ENCODE measurements at regions not wholly inside any gene's neighbourhood (a gene's known extent, or its start where the extent isn't known, plus 50 kb on each side); places are given as distances from the start of the nearest gene placed in this dataset.

DNA sequence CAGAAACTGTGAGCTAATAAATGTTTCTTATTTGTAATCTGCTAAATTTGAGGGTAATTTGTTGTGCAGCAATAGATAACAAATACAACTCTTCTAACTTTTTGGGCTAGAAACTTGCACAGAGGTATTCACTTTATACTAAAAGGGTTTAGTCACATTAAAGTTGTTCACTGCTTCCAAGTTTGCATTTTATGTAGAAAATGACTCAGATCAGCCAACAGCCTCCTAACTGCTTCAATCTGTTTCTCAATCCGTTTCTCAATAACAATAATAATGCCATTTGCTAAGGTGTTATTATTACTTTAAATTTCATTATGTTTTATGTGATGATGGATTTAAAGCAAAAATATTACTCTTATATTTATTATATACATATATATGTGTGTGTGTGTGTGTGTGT, 213.9 kb downstream of the CENPW start:
- no peaks in the 10 kb centered on the region for H3K27me3 ChIP-seq (ENCODE audit: control insufficient read depth, insufficient read depth, low read length)
- no peak overlapping the region for H3K9ac ChIP-seq (ENCODE audit: low read length)
- H3K36me3 ChIP-seq (ENCODE audit: control insufficient read depth, insufficient read depth, low read length): no peaks in the 10 kb centered on the region
- no peaks in the 10 kb centered on the region for H3K4me1 ChIP-seq (ENCODE audit: control insufficient read depth, insufficient read depth, low read length)
- H3K4me3 ChIP-seq (ENCODE audit: low read length): no peak overlapping the region
- no peak overlapping the region for H3K27ac ChIP-seq (ENCODE audit: low read depth, low read length)

DNA sequence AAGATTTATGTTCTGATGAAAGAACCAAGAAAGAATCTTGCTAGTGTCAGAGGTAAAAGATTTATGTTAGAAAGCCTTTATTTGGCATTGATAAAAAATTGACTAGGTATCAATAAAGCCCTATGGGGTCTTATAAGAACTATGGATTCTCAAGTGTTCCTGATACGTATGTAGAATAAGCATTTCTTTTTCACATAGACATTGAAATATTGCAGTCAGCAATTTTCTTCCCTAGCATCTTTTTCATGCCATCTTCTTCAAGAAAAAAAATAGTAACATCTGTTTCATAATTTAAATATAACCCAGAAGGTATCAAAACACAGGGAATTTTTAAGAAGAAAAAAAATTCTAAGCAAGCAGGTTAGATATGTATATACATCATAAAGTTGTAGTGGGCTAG, 230.6 kb downstream of the CENPW start:
- H3K4me1 ChIP-seq (ENCODE audit: control insufficient read depth, insufficient read depth, low read length): no peaks in the 10 kb centered on the region
- H3K9ac ChIP-seq (ENCODE audit: low read length): no peak overlapping the region
- H3K36me3 ChIP-seq (ENCODE audit: control insufficient read depth, insufficient read depth, low read length): no peaks in the 10 kb centered on the region
- no peak overlapping the region for H3K27ac ChIP-seq (ENCODE audit: low read depth, low read length)
- no peak overlapping the region for H3K4me3 ChIP-seq (ENCODE audit: low read length)
- H3K27me3 ChIP-seq (ENCODE audit: control insufficient read depth, insufficient read depth, low read length): no peaks in the 10 kb centered on the region

DNA sequence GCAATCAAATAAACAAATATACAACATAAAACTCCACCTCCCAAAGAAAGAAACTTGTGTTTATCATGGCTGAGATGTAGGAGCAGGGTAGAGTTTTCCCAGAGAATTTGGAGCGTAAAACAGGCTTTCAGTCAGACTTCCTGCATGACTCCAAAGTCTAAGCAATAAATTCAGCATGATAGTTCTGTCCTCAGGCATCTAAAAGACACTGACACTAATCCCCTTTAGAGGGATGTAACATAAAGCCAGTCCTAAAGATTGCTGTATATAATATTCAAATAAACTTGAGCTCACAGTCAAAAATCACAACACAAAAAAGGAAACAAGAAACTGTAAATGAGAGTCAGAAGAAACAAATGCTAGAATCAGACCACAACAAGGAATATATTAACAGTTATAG, 234.4 kb downstream of the CENPW start:
- H3K27me3 ChIP-seq (ENCODE audit: control insufficient read depth, insufficient read depth, low read length): no peaks in the 10 kb centered on the region
- H3K36me3 ChIP-seq (ENCODE audit: control insufficient read depth, insufficient read depth, low read length): no peaks in the 10 kb centered on the region
- H3K4me3 ChIP-seq (ENCODE audit: low read length): no peak overlapping the region
- H3K4me1 ChIP-seq (ENCODE audit: control insufficient read depth, insufficient read depth, low read length): no peaks in the 10 kb centered on the region
- no peak overlapping the region for H3K9ac ChIP-seq (ENCODE audit: low read length)
- no peak overlapping the region for H3K27ac ChIP-seq (ENCODE audit: low read depth, low read length)

DNA sequence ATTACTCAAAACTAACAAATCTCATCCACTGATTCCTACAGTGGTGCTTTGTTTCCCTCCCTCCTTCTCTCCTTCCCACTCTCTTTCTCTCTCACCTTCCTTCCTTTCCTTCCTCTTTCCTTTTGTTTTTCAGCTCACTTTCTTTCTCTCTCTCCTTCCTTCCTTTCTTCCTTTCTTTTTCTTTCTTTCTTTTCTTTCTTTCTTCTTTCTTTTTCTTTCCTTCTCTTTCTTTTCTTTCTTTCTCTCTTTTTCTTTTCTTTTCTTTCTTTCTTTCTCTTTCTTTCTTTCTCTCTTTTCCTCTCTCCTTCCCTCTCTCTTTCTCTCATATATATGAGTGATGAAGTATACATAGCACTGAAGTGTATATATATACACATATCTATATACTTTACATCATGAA, 241.4 kb downstream of the CENPW start:
- Histone ChIP-seq H3K27me3 (ENCODE audit: control insufficient read depth, insufficient read depth, low read length) (no peaks in the 10 kb centered on the region), H3K4me3 (ENCODE audit: low read length) (no peak overlapping the region), H3K9ac (ENCODE audit: low read length) (no peak overlapping the region), H3K27ac (ENCODE audit: low read depth, low read length) (no peak overlapping the region), H3K4me1 (ENCODE audit: control insufficient read depth, insufficient read depth, low read length) (no peaks in the 10 kb centered on the region), H3K36me3 (ENCODE audit: control insufficient read depth, insufficient read depth, low read length) (no peaks in the 10 kb centered on the region)

DNA sequence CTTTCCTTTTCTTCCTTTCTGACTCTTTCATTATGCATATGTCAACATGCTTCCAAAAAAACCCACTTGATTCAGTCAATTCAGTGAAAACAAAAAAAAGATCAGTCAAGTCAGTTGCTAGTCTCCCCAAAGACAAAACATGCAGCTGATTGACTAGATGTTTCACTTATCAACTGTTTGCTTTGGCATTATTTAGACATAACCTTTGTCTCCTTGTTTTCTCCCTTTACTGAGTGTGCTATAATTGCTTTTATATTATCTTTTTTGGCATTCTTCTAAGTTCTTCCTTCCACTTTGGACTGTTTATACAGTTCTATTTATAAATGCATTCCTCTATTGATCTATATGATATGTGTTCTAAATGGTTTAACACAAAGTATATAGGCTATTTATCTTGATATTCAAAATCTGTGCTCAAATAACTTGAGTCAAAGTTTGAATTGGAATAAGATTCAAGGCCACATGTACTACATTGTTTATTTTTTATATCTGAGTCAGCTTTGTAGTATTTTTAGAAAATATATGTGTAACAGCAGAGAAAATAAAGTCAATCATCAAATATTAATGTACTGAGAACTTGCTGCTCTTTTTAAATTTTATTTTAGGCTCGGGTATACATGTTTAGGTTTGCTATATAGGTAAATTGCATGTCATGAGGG, 260.5 kb downstream of the CENPW start:
- H3K36me3 ChIP-seq (ENCODE audit: control insufficient read depth, insufficient read depth, low read length): no peaks in the 10 kb centered on the region
- no peak overlapping the region for H3K4me3 ChIP-seq (ENCODE audit: low read length)
- H3K27ac ChIP-seq (ENCODE audit: low read depth, low read length): no peak overlapping the region
- H3K9ac ChIP-seq (ENCODE audit: low read length): no peak overlapping the region
- no peaks in the 10 kb centered on the region for H3K27me3 ChIP-seq (ENCODE audit: control insufficient read depth, insufficient read depth, low read length)
- no peaks in the 10 kb centered on the region for H3K4me1 ChIP-seq (ENCODE audit: control insufficient read depth, insufficient read depth, low read length)

DNA sequence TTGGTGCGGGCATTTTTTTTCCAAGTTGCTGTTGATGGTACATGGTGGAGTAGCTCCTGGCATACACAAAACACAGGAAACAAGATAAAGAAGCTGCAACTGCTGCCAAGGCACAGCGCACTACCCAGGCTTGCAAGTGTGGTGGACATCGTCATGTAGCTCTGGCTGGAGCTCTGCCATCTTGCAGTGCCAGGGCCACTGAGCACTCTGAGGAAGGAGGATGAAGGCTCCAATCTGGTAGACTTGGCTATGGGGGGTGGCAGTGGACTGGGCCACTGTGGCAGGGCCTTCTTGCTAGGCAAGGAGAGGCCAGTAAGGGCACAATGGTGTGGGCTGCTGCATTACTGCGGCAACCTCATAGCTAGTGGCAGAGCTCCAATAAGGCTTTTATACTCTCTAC, 263.5 kb downstream of the CENPW start:
- Histone ChIP-seq H3K4me3 (ENCODE audit: low read length) (no peak overlapping the region), H3K36me3 (ENCODE audit: control insufficient read depth, insufficient read depth, low read length) (no peaks in the 10 kb centered on the region), H3K27ac (ENCODE audit: low read depth, low read length) (no peak overlapping the region), H3K27me3 (ENCODE audit: control insufficient read depth, insufficient read depth, low read length) (no peaks in the 10 kb centered on the region), H3K4me1 (ENCODE audit: control insufficient read depth, insufficient read depth, low read length) (no peaks in the 10 kb centered on the region), H3K9ac (ENCODE audit: low read length) (no peak overlapping the region)

DNA sequence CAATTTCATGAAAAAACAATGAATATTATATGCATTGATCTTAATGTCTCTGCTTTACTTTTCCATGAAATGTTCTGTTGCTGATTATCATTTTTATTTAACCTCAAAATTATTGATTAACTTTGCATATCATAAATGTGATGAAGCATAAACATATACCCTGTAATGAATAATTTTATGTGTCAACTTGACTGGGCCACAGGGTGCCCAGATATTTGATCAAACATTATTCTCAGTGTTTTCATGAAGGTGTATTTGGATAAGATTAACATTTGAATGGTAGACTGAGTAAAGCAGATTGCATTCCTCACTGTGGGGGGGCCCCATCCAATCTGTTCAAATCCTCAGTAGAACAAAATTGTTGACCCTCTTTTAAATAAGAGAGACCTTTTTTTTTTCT, 265.2 kb downstream of the CENPW start:
- no peak overlapping the region for H3K9ac ChIP-seq (ENCODE audit: low read length)
- H3K27me3 ChIP-seq (ENCODE audit: control insufficient read depth, insufficient read depth, low read length): no peaks in the 10 kb centered on the region
- H3K4me1 ChIP-seq (ENCODE audit: control insufficient read depth, insufficient read depth, low read length): no peaks in the 10 kb centered on the region
- no peaks in the 10 kb centered on the region for H3K36me3 ChIP-seq (ENCODE audit: control insufficient read depth, insufficient read depth, low read length)
- no peak overlapping the region for H3K27ac ChIP-seq (ENCODE audit: low read depth, low read length)
- H3K4me3 ChIP-seq (ENCODE audit: low read length): no peak overlapping the region

DNA sequence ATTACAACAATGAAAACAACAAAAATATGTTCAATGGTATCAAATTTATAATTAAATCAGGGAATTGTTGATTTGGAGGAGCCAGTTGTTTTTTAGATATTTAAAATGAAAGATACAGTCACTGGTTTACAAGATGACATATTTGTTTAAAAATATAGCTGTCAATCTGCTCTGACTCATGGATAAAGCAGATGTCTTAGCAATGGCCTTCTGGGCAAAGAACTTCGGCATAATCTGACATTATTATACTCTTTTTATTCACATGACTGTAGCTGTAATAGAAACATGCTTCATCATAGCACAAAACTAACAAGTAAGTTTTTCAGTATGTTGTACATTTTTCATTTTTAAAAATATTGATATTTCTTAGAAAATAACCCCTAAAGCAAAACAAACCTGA, 267.4 kb downstream of the CENPW start:
- no peak overlapping the region for H3K4me3 ChIP-seq (ENCODE audit: low read length)
- no peaks in the 10 kb centered on the region for H3K4me1 ChIP-seq (ENCODE audit: control insufficient read depth, insufficient read depth, low read length)
- H3K27me3 ChIP-seq (ENCODE audit: control insufficient read depth, insufficient read depth, low read length): no peaks in the 10 kb centered on the region
- H3K9ac ChIP-seq (ENCODE audit: low read length): no peak overlapping the region
- H3K27ac ChIP-seq (ENCODE audit: low read depth, low read length): no peak overlapping the region
- H3K36me3 ChIP-seq (ENCODE audit: control insufficient read depth, insufficient read depth, low read length): no peaks in the 10 kb centered on the region

DNA sequence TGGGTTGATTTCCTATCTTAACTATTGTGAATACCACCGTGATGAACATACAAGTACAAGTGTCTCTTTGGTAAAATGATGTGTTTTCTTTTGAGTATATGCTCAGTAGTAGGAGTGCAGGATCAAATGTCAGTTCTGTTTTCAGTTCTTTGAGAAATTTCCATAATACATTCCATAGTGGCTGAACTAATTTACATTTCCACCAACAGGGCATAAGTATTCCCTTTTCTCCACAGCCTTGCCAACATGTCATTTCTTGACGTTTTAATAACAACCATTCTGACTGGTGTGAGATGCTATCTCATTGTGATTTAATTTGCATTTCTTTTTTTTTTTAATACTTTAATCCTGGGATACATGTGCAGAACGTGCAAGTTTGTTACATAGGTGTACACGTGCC, 268.8 kb downstream of the CENPW start:
- Histone ChIP-seq H3K36me3 (ENCODE audit: control insufficient read depth, insufficient read depth, low read length) (no peaks in the 10 kb centered on the region), H3K27ac (ENCODE audit: low read depth, low read length) (no peak overlapping the region), H3K9ac (ENCODE audit: low read length) (no peak overlapping the region), H3K4me1 (ENCODE audit: control insufficient read depth, insufficient read depth, low read length) (no peaks in the 10 kb centered on the region), H3K4me3 (ENCODE audit: low read length) (no peak overlapping the region), H3K27me3 (ENCODE audit: control insufficient read depth, insufficient read depth, low read length) (no peaks in the 10 kb centered on the region)

DNA sequence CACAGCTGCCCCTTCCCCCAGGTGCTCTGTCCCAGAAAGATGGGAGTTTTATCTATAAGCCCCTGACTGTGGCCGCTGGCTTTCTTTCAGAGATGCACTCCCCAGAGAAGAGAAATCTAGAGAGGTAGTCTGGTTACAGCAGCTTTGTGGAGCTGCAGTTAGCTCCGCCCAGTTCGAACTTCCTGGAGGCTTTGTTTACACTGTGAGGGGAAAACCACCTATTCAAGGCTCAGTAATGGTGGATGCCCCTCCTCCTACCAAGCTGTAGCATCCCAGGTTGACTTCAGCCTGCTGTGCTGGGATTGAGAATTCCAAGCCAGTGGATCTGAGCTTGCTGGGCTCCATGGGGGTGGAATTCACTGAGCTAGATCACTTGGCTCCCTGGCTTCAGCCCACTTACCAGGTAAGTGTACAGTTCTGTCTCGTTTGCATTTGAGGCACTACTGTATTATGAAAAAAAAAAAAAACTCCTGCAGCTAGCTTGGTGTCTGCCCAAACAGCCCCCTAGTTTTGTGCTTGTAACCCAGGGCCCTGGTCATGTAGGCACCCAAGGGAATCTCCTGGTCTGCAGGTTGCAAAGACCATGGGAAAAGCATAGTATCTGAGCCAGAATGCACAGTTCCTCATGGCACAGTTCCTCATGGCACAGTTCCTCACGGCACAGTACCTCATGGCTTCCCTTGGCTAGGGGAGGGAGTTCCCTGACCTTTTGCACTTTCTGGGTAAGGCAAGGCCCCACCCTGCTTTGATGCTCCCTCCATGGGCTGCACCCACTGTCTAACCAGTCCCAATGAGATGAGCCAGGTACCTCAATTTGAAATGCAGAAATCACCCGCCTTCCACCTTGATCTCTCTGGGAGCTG, 275.0 kb downstream of the CENPW start:
- Histone ChIP-seq H3K4me1 (ENCODE audit: control insufficient read depth, insufficient read depth, low read length) (no peaks in the 10 kb centered on the region), H3K27me3 (ENCODE audit: control insufficient read depth, insufficient read depth, low read length) (no peaks in the 10 kb centered on the region), H3K9ac (ENCODE audit: low read length) (no peak overlapping the region), H3K27ac (ENCODE audit: low read depth, low read length) (no peak overlapping the region), H3K36me3 (ENCODE audit: control insufficient read depth, insufficient read depth, low read length) (no peaks in the 10 kb centered on the region), H3K4me3 (ENCODE audit: low read length) (no peak overlapping the region)

DNA sequence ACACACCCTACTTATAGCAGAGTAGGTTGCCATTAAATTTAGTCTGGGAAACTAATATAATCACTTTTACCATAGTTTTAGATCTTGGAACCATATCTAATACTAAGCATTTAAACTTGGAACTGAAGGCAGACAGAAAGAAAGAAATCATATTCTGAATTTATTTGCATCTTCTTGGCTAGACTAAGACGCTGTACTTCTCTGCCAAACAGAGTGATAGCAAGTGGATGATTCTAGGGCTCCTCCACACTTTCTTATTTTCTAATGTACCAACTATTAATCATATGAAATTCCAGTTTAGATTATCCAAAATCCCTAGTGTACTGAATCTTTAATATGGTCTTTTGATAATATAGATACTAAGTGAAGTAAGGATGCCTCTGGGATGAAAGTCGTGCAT, 277.0 kb downstream of the CENPW start:
- no peaks in the 10 kb centered on the region for H3K4me1 ChIP-seq (ENCODE audit: control insufficient read depth, insufficient read depth, low read length)
- no peaks in the 10 kb centered on the region for H3K27me3 ChIP-seq (ENCODE audit: control insufficient read depth, insufficient read depth, low read length)
- no peak overlapping the region for H3K4me3 ChIP-seq (ENCODE audit: low read length)
- no peaks in the 10 kb centered on the region for H3K36me3 ChIP-seq (ENCODE audit: control insufficient read depth, insufficient read depth, low read length)
- no peak overlapping the region for H3K27ac ChIP-seq (ENCODE audit: low read depth, low read length)
- no peak overlapping the region for H3K9ac ChIP-seq (ENCODE audit: low read length)

DNA sequence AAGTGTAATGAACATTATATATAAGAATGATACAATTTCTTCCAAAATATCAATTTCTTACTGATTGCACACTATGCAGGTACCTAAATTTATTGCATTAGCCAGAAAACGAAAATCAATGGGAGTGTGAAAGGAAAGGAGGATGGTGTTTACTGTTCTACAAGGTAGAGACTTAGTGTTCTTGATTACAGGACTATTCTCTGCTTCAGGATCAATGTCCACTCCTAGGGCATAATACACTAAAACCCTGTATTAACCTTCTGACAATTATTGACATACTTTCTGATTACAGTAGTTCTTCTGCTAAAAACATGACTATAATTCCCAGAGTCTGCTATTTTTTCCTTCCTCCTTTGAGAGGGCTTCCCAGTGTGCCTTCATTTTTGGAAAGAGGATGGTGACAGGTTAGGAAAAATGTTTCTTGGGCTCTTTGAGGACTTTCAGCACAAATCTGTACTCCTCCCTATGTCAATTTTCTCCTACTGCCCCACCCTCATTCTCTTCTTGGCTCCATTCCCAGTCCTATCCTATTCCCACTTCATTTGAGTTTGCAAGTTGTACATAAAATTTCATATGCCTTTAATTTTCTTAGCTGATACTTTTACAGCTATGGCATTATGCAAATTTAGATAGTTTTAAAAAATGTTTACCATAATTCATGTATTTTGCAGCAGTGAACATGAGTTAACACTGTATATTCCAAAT, 278.9 kb downstream of the CENPW start:
- Histone ChIP-seq H3K9ac (ENCODE audit: low read length) (no peak overlapping the region), H3K36me3 (ENCODE audit: control insufficient read depth, insufficient read depth, low read length) (no peaks in the 10 kb centered on the region), H3K27ac (ENCODE audit: low read depth, low read length) (no peak overlapping the region), H3K4me1 (ENCODE audit: control insufficient read depth, insufficient read depth, low read length) (no peaks in the 10 kb centered on the region), H3K27me3 (ENCODE audit: control insufficient read depth, insufficient read depth, low read length) (no peaks in the 10 kb centered on the region), H3K4me3 (ENCODE audit: low read length) (no peak overlapping the region)

Data from rectal smooth muscle tissue (tissue), 1 donor.